H1 (cell line): ENCODE measurements at regions not wholly inside any gene's neighbourhood (a gene's known extent, or its start where the extent isn't known, plus 50 kb on each side); places are given as distances from the start of the nearest gene placed in this dataset.

ENCODE experiments used
- CTCF ChIA-PET: fragments of 300-600 bp; sonication (Branson Sonifier 250); formaldehyde crosslinking; loops from one replicate; lab custom pipeline; 2021; ENCODE audit not compliant: partially characterized antibody; lab: Charles Lee
- POLR2A ChIA-PET: fragments of 300-600 bp; sonication (Branson Sonifier 250); formaldehyde crosslinking; loops from one replicate; lab custom pipeline; 2021; ENCODE audit warnings: inconsistent platforms; ENCODE audit not compliant: partially characterized antibody; lab: Charles Lee
- DNase-seq, 2 experiments: peaks; one replicate each; pipeline versions ENCODE4 v3.0.0 to v3.0.0-alpha.2; 2010 to 2022; ENCODE audit warnings: low spot score in 2 of 2, low read depth in 1 of 2, mixed read lengths in 1 of 2
- FAIRE-seq: peaks from 2 replicates; lab custom pipeline; 2011; peaks lifted over from hg19 to GRCh38; lab: Jason Lieb, UNC
- H2AFZ ChIP-seq: 2 replicates; pipeline ENCODE4 v1.8.1; 2012; ENCODE audit warnings: low read length, inconsistent platforms
- H2AK5ac ChIP-seq: 2 replicates; pipeline ENCODE4 v1.6.1; 2013; ENCODE audit warnings: low read depth, low read length
- H2BK120ac ChIP-seq: replicated peaks from 2 replicates; pipeline ENCODE3; 2013; ENCODE audit warnings: low read depth, low read length, inconsistent platforms
- H2BK12ac ChIP-seq: 2 replicates; pipeline ENCODE4 v1.6.1; 2013; ENCODE audit warnings: low read depth, low read length
- H2BK15ac ChIP-seq: 2 replicates; pipeline ENCODE4 v1.6.1; 2013; ENCODE audit warnings: low read length
- H2BK20ac ChIP-seq: 2 replicates; pipeline ENCODE4 v1.6.1; 2013; ENCODE audit warnings: low read length
- H2BK5ac ChIP-seq: 2 replicates; pipeline ENCODE4 v1.6.1; 2013; ENCODE audit warnings: low read depth, low read length
- H3K14ac ChIP-seq: 2 replicates; pipeline ENCODE4 v1.6.1; 2013; ENCODE audit warnings: inconsistent platforms; ENCODE audit not compliant: insufficient read length
- H3K18ac ChIP-seq: 2 replicates; pipeline ENCODE4 v1.6.1; 2013; ENCODE audit warnings: low read length; ENCODE audit errors: extremely low read depth
- H3K23ac ChIP-seq: 2 replicates; pipeline ENCODE4 v1.6.1; 2013; ENCODE audit warnings: inconsistent platforms; ENCODE audit not compliant: insufficient read length
- H3K23me2 ChIP-seq: 2 replicates; pipeline ENCODE4 v1.6.1; 2013; ENCODE audit warnings: low read depth, low read length
- H3K27ac ChIP-seq: 2 replicates; pipeline ENCODE4 v1.6.1; 2011; ENCODE audit warnings: low read depth, low read length, inconsistent platforms
- H3K27me3 ChIP-seq, 4 experiments: replicated peaks in 1 of 4; 1 replicate in 1 of 4; 2 replicates in 3 of 4; pipeline versions ENCODE4 v1.6.1 to v1.8.1; 2011 to 2013; ENCODE audit warnings: low read length in 3 of 4, mild to moderate bottlenecking in 3 of 4, inconsistent platforms in 2 of 4, mixed read lengths in 2 of 4, moderate library complexity in 1 of 4; ENCODE audit not compliant: control insufficient read depth in 3 of 4, insufficient read depth in 3 of 4; ENCODE audit errors: extremely low read depth in 1 of 4
- H3K36me3 ChIP-seq, 4 experiments: 2 replicates each; pipeline versions ENCODE4 v1.6.1 to v1.8.1; 2011 to 2013; ENCODE audit warnings: mild to moderate bottlenecking in 4 of 4, low read length in 3 of 4, moderate library complexity in 2 of 4, control low read depth in 1 of 4, inconsistent platforms in 1 of 4; ENCODE audit not compliant: insufficient read depth in 4 of 4, control insufficient read depth in 2 of 4
- H3K4ac ChIP-seq: replicated peaks from 2 replicates; pipeline ENCODE3; 2013; ENCODE audit warnings: low read length, low read depth, mixed read lengths, inconsistent platforms; ENCODE audit not compliant: insufficient read length
- H3K4me1 ChIP-seq, 4 experiments: replicated peaks in 1 of 4; 1 replicate in 1 of 4; 2 replicates in 3 of 4; pipeline versions ENCODE4 v1.6.1 to v1.8.1; 2011 to 2013; ENCODE audit warnings: low read length in 3 of 4, inconsistent platforms in 2 of 4, mixed read lengths in 1 of 4; ENCODE audit not compliant: insufficient read depth in 4 of 4, control insufficient read depth in 3 of 4
- H3K4me2 ChIP-seq, 2 experiments: 2 replicates each; pipeline versions ENCODE4 v1.6.1 to v1.8.1; 2011 to 2013; ENCODE audit warnings: low read depth in 2 of 2, low read length in 2 of 2, control low read depth in 1 of 2, inconsistent platforms in 1 of 2, mild to moderate bottlenecking in 1 of 2; ENCODE audit not compliant: insufficient read depth in 1 of 2
- H3K4me3 ChIP-seq, 4 experiments: fragments of 200-600, 300-600 bp in 1 of 4; sonication (generic), shearing (Covaris generic), sonication (Bioruptor Twin) in 1 of 4; 2 replicates each; pipeline versions ENCODE4 v1.5.1 to v1.8.1; 2011 to 2016; ENCODE audit warnings: low read length in 4 of 4, low read depth in 3 of 4, control low read depth in 2 of 4, inconsistent platforms in 2 of 4, mild to moderate bottlenecking in 2 of 4, mixed read lengths in 1 of 4, moderate library complexity in 1 of 4; ENCODE audit not compliant: insufficient read depth in 2 of 4; ENCODE audit errors: extremely low read depth in 1 of 4
- H3K56ac ChIP-seq: replicated peaks from 2 replicates; pipeline ENCODE3; 2013; ENCODE audit warnings: low read depth, mild to moderate bottlenecking, mixed read lengths, low read length, inconsistent platforms; ENCODE audit not compliant: insufficient read length
- H3K79me1 ChIP-seq: 2 replicates; pipeline ENCODE4 v1.6.1; 2013; ENCODE audit warnings: low read depth, low read length, control low read depth
- H3K79me2 ChIP-seq, 2 experiments: 2 replicates each; pipeline versions ENCODE4 v1.6.1 to v1.8.1; 2012 to 2013; ENCODE audit warnings: low read length in 2 of 2, mild to moderate bottlenecking in 2 of 2, inconsistent platforms in 1 of 2; ENCODE audit not compliant: insufficient read depth in 2 of 2, control insufficient read depth in 1 of 2
- H3K9ac ChIP-seq, 4 experiments: replicated peaks in 1 of 4; 1 replicate in 1 of 4; 2 replicates in 3 of 4; pipeline versions ENCODE4 v1.6.1 to v1.8.1; 2011 to 2013; ENCODE audit warnings: low read depth in 3 of 4, low read length in 3 of 4, control low read depth in 2 of 4, mild to moderate bottlenecking in 2 of 4, moderate library complexity in 2 of 4, inconsistent platforms in 1 of 4; ENCODE audit errors: extremely low read depth in 1 of 4
- H3K9me3 ChIP-seq, 2 experiments: 2 replicates each; pipeline versions ENCODE4 v1.6.1 to v1.8.1; 2012 to 2013; ENCODE audit warnings: mild to moderate bottlenecking in 2 of 2, moderate library complexity in 2 of 2, control low read depth in 1 of 2, inconsistent platforms in 1 of 2, low read depth in 1 of 2, low read length in 1 of 2, mixed read lengths in 1 of 2; ENCODE audit not compliant: insufficient read depth in 2 of 2
- H4K20me1 ChIP-seq, 2 experiments: replicated peaks in 1 of 2; 2 replicates each; pipeline versions ENCODE3 to v1.8.1; 2011 to 2013; ENCODE audit warnings: inconsistent platforms in 2 of 2, low read length in 2 of 2, mild to moderate bottlenecking in 1 of 2; ENCODE audit not compliant: insufficient read depth in 2 of 2, control insufficient read depth in 1 of 2
- H4K5ac ChIP-seq: 2 replicates; pipeline ENCODE4 v1.6.1; 2013; ENCODE audit warnings: low read length, low read depth, mixed read lengths, inconsistent platforms; ENCODE audit not compliant: insufficient read length
- H4K8ac ChIP-seq: 2 replicates; pipeline ENCODE4 v1.8.0; 2013; ENCODE audit warnings: mild to moderate bottlenecking, moderate library complexity, low read length, inconsistent platforms; ENCODE audit not compliant: insufficient read depth; ENCODE audit errors: extremely low read depth
- H4K91ac ChIP-seq: replicated peaks from 2 replicates; pipeline ENCODE3; 2013; ENCODE audit warnings: low read length, mixed read lengths, inconsistent platforms; ENCODE audit not compliant: insufficient read length
- EZH2 ChIP-seq: fragments of 200-600 bp; sonication (generic); IDR thresholded peaks from 2 replicates; pipeline ENCODE4 v1.7.1; 2012; ENCODE audit warnings: low read depth, mild to moderate bottlenecking, moderate library complexity, low read length, inconsistent platforms; ENCODE audit not compliant: severe bottlenecking
- SP1 ChIP-seq: IDR thresholded peaks from 2 replicates; pipeline ENCODE4 v1.6.1; 2011; ENCODE audit warnings: low read depth, low read length
- SP2 ChIP-seq: IDR thresholded peaks from 2 replicates; pipeline ENCODE4 v1.6.1; 2012; ENCODE audit warnings: mild to moderate bottlenecking, low read length, inconsistent platforms
- WGBS, 2 experiments: shearing (Covaris generic) in 1 of 2; methylation state at CpG; one replicate each; pipeline versions ENCODE4 v1.1.6 to v1.1.7; 2013 to 2015; ENCODE audit warnings: low lambda C conversion rate in 2 of 2, mixed read lengths in 2 of 2, inconsistent platforms in 1 of 2, low coverage in 1 of 2, missing lambda C conversion rate in 1 of 2; ENCODE audit not compliant: insufficient replicate concordance in 2 of 2, insufficient coverage in 1 of 2, insufficient read length in 1 of 2; ENCODE audit errors: extremely low coverage in 1 of 2, missing lambda C conversion rate in 1 of 2; 5-methylcytosine and 5-hydroxymethylcytosine counted together

DNA sequence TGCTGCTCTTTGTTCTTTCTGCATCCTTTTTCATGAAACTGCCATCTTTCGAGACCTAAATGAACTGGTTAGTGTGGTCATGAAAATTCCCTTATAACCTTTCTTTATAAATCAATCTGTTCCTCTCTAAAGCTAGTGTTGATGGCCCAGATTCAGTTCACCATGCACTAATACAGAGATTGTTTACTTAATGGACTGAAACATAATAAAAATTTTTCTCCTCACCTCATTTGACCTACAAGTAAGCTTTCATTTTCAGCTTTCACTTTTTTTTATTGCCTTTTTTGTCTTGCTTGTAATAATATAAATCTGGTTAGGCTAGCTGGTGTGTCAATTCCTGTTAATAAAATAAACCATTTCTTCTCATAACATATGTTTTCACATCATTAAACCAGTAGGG lies 183.8 kb downstream of the CCDC59 start:
- Histone ChIP-seq H3K27ac (no peak overlapping the region), H4K91ac (no peak overlapping the region), H2BK15ac (no peak overlapping the region), H3K4ac (no peak overlapping the region), H3K23me2 (no peaks in the 10 kb centered on the region), H3K14ac (no peak overlapping the region), H3K23ac (no peak overlapping the region), H2BK20ac (no peak overlapping the region), H4K20me1 (no peaks in the 10 kb centered on the region), H2AK5ac (no peak overlapping the region), H3K27me3 (no peaks in the 10 kb centered on the region), H3K79me1 (no peaks in the 10 kb centered on the region), H3K56ac (no peak overlapping the region), H3K79me2 (no peaks in the 10 kb centered on the region), H2BK12ac (no peak overlapping the region), H3K36me3 (no peaks in the 10 kb centered on the region), H3K18ac (no peak overlapping the region), H3K4me1 (peaks cover 0 to 9% (median 0%) of the 10 kb centered on the region in 4 experiments; a peak in 1 of 7 replicates), H3K4me2 (no peak overlapping the region), H2AFZ (no peak overlapping the region), H2BK120ac (no peak overlapping the region), H4K5ac (no peak overlapping the region), H3K4me3 (no peak overlapping the region), H3K9ac (no peak overlapping the region), H4K8ac (no peak overlapping the region), H2BK5ac (no peak overlapping the region), H3K9me3 (no peaks in the 10 kb centered on the region)
- WGBS, 2 experiments, result 95% methylated on average over 1 of the region's 1 CpG; no CpG with 5 or more reads in 1 of the 2 experiments
- no peak for DNase-seq
- ChIA-PET CTCF (no interaction called here), POLR2A (no interaction called here)
- no peak for FAIRE-seq
- TF ChIP-seq SP1 (no peak), EZH2 (no peak), SP2 (no peak)
